Left ventricle myocardium inferior (tissue), 1 donor: ENCODE measurements at regions not wholly inside any gene's neighbourhood (a gene's known extent, or its start where the extent isn't known, plus 50 kb on each side); places are given as distances from the start of the nearest gene placed in this dataset.

Source experiments
- DNase-seq: peaks from one replicate; pipeline ENCODE4 v3.0.0-alpha.2; 2020
- H3K27ac ChIP-seq: fragments of 200-600 bp; replicated peaks from 2 replicates; pipeline ENCODE4 v1.8.0; 2021
- H3K27me3 ChIP-seq: fragments of 200-600 bp; 2 replicates; pipeline ENCODE4 v1.8.0; 2021; ENCODE audit warnings: low read depth
- H3K36me3 ChIP-seq: fragments of 200-600 bp; 2 replicates; pipeline ENCODE4 v1.8.0; 2021
- H3K4me1 ChIP-seq: fragments of 200-600 bp; 2 replicates; pipeline ENCODE4 v1.8.0; 2021
- H3K4me3 ChIP-seq: fragments of 200-600 bp; 2 replicates; pipeline ENCODE4 v1.8.0; 2021; ENCODE audit warnings: mild to moderate bottlenecking, moderate library complexity
- H3K9me3 ChIP-seq: fragments of 200-600 bp; replicated peaks from 2 replicates; pipeline ENCODE4 v1.8.0; 2021
- intact Hi-C: fragments of 100-400 bp; cut with micrococcal nuclease; formaldehyde crosslinking; loops from one replicate; pipeline ENCODE4 v1.11.0; 2022
- TF ChIP-seq, protein P1 (sequence below): fragments of 200-600 bp; IDR thresholded peaks from 2 replicates; pipeline ENCODE4 v1.8.0; 2021; ENCODE audit warnings: antibody characterized with exemption, mild to moderate bottlenecking, borderline replicate concordance
- donor health status: DM: no; HTN: yes; CAD: no; lungs with severe emphysema.

GRCh38 chr2:145283131-145283530 is 763.2 kb upstream of the ZEB2 start:
- Histone ChIP-seq H3K9me3 (peaks cover 19% of the 10 kb centered on the region), H3K36me3 (no peaks in the 10 kb centered on the region), H3K27ac (no peak overlapping the region), H3K4me1 (no peaks in the 10 kb centered on the region), H3K4me3 (no peak overlapping the region), H3K27me3 (no peaks in the 10 kb centered on the region)
- TF ChIP-seq, protein P1, sequence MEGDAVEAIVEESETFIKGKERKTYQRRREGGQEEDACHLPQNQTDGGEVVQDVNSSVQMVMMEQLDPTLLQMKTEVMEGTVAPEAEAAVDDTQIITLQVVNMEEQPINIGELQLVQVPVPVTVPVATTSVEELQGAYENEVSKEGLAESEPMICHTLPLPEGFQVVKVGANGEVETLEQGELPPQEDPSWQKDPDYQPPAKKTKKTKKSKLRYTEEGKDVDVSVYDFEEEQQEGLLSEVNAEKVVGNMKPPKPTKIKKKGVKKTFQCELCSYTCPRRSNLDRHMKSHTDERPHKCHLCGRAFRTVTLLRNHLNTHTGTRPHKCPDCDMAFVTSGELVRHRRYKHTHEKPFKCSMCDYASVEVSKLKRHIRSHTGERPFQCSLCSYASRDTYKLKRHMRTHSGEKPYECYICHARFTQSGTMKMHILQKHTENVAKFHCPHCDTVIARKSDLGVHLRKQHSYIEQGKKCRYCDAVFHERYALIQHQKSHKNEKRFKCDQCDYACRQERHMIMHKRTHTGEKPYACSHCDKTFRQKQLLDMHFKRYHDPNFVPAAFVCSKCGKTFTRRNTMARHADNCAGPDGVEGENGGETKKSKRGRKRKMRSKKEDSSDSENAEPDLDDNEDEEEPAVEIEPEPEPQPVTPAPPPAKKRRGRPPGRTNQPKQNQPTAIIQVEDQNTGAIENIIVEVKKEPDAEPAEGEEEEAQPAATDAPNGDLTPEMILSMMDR = no peak
- no peak for DNase-seq
- intact Hi-C loops = no loop called here

DNA sequence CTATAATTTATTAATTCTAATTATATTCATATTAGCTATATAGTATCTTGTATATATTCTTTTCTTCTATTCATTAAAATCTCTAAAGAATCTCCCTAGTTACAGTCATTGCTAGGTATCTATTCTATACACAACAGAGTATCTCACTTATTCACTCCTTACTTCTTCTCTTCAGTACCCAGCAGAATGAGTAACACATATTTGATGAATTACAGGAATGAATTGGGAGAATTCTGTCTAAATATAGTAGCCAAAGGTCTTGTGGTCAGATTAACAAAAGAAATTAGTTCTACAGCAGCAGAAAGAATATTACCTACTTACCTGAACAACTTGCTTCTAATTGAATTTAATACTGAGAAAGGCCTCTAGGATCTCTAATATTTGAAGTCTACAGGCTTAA is 758.0 kb upstream of the ZEB2 start:
- no peak overlapping the region for H3K4me3 ChIP-seq
- H3K36me3 ChIP-seq = no peaks in the 10 kb centered on the region
- intact Hi-C loops = no loop called here
- DNase-seq = no peak
- H3K9me3 ChIP-seq = peaks cover 28% of the 10 kb centered on the region
- H3K27ac ChIP-seq = no peak overlapping the region
- H3K4me1 ChIP-seq = no peaks in the 10 kb centered on the region
- no peaks in the 10 kb centered on the region for H3K27me3 ChIP-seq
- TF ChIP-seq, protein P1 = no peak

- intact Hi-C loops = no loop called here
- no peaks in the 10 kb centered on the region for H3K4me1 ChIP-seq
- no peak overlapping the region for H3K4me3 ChIP-seq
- no peaks in the 10 kb centered on the region for H3K36me3 ChIP-seq
- H3K27me3 ChIP-seq = no peaks in the 10 kb centered on the region
- TF ChIP-seq, protein P1 = no peak
- no peak for DNase-seq
- peaks cover 28% of the 10 kb centered on the region for H3K9me3 ChIP-seq
- H3K27ac ChIP-seq = no peak overlapping the region
These were observed 753.9 kb upstream of the ZEB2 start for GRCh38 chr2:145273840-145274239.

- no peaks in the 10 kb centered on the region for H3K4me1 ChIP-seq
- H3K4me3 ChIP-seq = no peak overlapping the region
- no peak overlapping the region for H3K27ac ChIP-seq
- H3K36me3 ChIP-seq = no peaks in the 10 kb centered on the region
- peaks cover 24% of the 10 kb centered on the region for H3K9me3 ChIP-seq
- TF ChIP-seq, protein P1 = no peak
- DNase-seq = no peak
- no peaks in the 10 kb centered on the region for H3K27me3 ChIP-seq
- intact Hi-C loops = no loop called here
These were observed 749.0 kb upstream of the ZEB2 start for GRCh38 chr2:145268931-145269330.

DNA sequence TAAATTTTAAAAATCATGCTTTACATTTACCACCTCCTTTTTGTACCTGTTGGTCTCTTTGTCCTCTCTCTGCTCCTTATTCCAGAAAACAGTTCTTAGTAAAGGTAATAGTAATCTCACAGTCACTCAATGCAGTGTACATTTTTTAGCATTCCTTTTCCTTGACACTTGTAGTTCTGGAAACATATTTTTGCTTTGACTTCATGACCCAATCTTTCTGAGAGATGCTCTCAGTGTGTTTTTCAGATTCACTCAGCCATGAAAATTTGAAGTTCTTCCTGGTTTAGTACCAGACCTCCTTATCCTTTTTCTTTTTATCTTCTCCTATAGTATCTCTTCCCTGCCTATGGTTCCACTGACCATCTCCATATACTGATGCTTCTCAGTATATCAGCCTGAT is 747.5 kb upstream of the ZEB2 start:
- Histone ChIP-seq H3K4me3 (no peak overlapping the region), H3K9me3 (peaks cover 14% of the 10 kb centered on the region), H3K36me3 (no peaks in the 10 kb centered on the region), H3K27me3 (no peaks in the 10 kb centered on the region), H3K4me1 (no peaks in the 10 kb centered on the region), H3K27ac (no peak overlapping the region)
- no peak for DNase-seq
- intact Hi-C loops = no loop called here
- TF ChIP-seq, protein P1 = no peak

DNA sequence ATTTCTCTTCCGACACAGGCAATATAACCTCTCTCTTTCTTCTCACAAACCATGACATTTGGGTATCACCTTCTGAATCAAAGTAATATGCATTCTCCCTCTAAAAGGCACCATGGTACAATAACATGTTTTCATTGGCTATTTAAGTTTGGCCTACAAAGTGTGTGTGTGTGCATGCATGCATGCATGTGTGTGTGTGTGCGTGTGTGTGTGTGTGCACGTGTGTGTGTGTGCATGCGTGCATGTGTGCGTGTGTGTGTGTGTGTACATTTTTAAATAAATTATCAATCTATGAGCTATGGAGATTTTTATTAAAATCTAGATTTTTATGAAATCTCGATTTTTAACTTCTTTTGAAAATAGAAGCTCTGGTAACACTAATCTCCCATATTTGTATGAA is 745.3 kb upstream of the ZEB2 start:
- intact Hi-C loops = no loop called here
- no peaks in the 10 kb centered on the region for H3K9me3 ChIP-seq
- TF ChIP-seq, protein P1 = no peak
- H3K36me3 ChIP-seq = no peaks in the 10 kb centered on the region
- no peak for DNase-seq
- H3K27ac ChIP-seq = no peak overlapping the region
- no peaks in the 10 kb centered on the region for H3K27me3 ChIP-seq
- no peak overlapping the region for H3K4me3 ChIP-seq
- H3K4me1 ChIP-seq = no peaks in the 10 kb centered on the region
